Adrenal gland (tissue), 9 donors: ENCODE measurements at regions not wholly inside any gene's neighbourhood (a gene's known extent, or its start where the extent isn't known, plus 50 kb on each side); places are given as distances from the start of the nearest gene placed in this dataset.

ENCODE experiments used
- DNase-seq, 7 donors: peaks; one replicate each; pipeline ENCODE4 v3.0.0-alpha.2; 2019 to 2020
- H3K27ac ChIP-seq, 5 donors: fragments of 200-600 bp; sonication (generic) in 4 of 5; 1 replicate in 3 of 5; 2 replicates in 2 of 5; pipeline versions ENCODE4 v1.5.1 to v1.8.0; 2016 to 2020; ENCODE audit warnings: mild to moderate bottlenecking in 1 of 5
- H3K27me3 ChIP-seq: fragments of 200-600 bp; 2 replicates; pipeline ENCODE4 v1.8.0; 2021
- H3K36me3 ChIP-seq, 2 donors: fragments of 200-600 bp; replicated peaks in 1 of 2; 1 replicate in 1 of 2; 2 replicates in 1 of 2; pipeline versions ENCODE4 v1.5.1 to v1.8.0; 2018 to 2022
- H3K4me1 ChIP-seq, 2 donors: fragments of 200-600 bp; replicated peaks in 1 of 2; 1 replicate in 1 of 2; 2 replicates in 1 of 2; pipeline versions ENCODE4 v1.5.1 to v1.8.0; 2018 to 2021
- H3K4me3 ChIP-seq, 4 donors: fragments of 200-600 bp; sonication (generic) in 3 of 4; one replicate each; pipeline ENCODE4 v1.5.1; 2016 to 2018
- H3K9me3 ChIP-seq, 3 donors: fragments of 200-600 bp; sonication (generic) in 1 of 3; replicated peaks in 1 of 3; 1 replicate in 2 of 3; 2 replicates in 1 of 3; pipeline versions ENCODE4 v1.5.1 to v1.8.0; 2016 to 2021
- POLR2A ChIP-seq, 2 donors: fragments of 450-650 bp; IDR thresholded peaks; one replicate each; pipeline ENCODE4 v1.6.1; 2017; ENCODE audit warnings: antibody characterized with exemption in 2 of 2, mild to moderate bottlenecking in 2 of 2, moderate library complexity in 1 of 2
- WGBS, 4 donors: extraction: QIAGEN DNeasy Blood & Tissue Kit in 2 of 4; methylation state at CpG; one replicate each; pipeline versions ENCODE4 v1.1.5 to v1.1.7; 2013 to 2017; 5-methylcytosine and 5-hydroxymethylcytosine counted together
- intact Hi-C, 2 donors: fragments of 100-400 bp; cut with DNase I; formaldehyde crosslinking; loops; one replicate each; pipeline versions ENCODE4 v1.14.1 to v1.15.0; 2022 to 2023
- TF ChIP-seq, protein P1 (sequence below), 6 experiments: fragments of 450-650 bp in 4 of 6; fragments of 200-600 bp in 2 of 6; sonication (generic) in 1 of 6; IDR thresholded peaks; 1 replicate in 5 of 6; 2 replicates in 1 of 6; pipeline versions ENCODE4 v1.5.1 to v1.8.0; 2016 to 2021; ENCODE audit warnings: antibody characterized with exemption in 6 of 6, mild to moderate bottlenecking in 2 of 6, moderate library complexity in 1 of 6
- donor health status: healthy with polysubstance abuse.
- donor health status: Bipolar disorder and iron deficiency.
- donor health status: DM: yes; HTN: yes; CAD: no.
- donor health status: DM: no; HTN: no; CAD: no.
- donor health status: DM: no; HTN: no; CAD: no.

GRCh38 chr2:150355440-150355839 lies 132.0 kb downstream of the RND3 start:
- Histone ChIP-seq H3K27ac (no peak overlapping the region), H3K27me3 (no peaks in the 10 kb centered on the region), H3K9me3 (no peaks in the 10 kb centered on the region), H3K4me3 (no peak overlapping the region), H3K36me3 (no peaks in the 10 kb centered on the region), H3K4me1 (no peaks in the 10 kb centered on the region)
- TF ChIP-seq, protein P1, sequence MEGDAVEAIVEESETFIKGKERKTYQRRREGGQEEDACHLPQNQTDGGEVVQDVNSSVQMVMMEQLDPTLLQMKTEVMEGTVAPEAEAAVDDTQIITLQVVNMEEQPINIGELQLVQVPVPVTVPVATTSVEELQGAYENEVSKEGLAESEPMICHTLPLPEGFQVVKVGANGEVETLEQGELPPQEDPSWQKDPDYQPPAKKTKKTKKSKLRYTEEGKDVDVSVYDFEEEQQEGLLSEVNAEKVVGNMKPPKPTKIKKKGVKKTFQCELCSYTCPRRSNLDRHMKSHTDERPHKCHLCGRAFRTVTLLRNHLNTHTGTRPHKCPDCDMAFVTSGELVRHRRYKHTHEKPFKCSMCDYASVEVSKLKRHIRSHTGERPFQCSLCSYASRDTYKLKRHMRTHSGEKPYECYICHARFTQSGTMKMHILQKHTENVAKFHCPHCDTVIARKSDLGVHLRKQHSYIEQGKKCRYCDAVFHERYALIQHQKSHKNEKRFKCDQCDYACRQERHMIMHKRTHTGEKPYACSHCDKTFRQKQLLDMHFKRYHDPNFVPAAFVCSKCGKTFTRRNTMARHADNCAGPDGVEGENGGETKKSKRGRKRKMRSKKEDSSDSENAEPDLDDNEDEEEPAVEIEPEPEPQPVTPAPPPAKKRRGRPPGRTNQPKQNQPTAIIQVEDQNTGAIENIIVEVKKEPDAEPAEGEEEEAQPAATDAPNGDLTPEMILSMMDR (IDR thresholded peaks at IDR 0.05) = no peak
- no peak for TF ChIP-seq POLR2A (IDR thresholded peaks at IDR 0.05)
- 86 to 94% (median 91%) methylated on average over 2 of the region's 2 CpGs for WGBS, 4 donors
- intact Hi-C loops = no loop called here
- DNase-seq = no peak

DNA sequence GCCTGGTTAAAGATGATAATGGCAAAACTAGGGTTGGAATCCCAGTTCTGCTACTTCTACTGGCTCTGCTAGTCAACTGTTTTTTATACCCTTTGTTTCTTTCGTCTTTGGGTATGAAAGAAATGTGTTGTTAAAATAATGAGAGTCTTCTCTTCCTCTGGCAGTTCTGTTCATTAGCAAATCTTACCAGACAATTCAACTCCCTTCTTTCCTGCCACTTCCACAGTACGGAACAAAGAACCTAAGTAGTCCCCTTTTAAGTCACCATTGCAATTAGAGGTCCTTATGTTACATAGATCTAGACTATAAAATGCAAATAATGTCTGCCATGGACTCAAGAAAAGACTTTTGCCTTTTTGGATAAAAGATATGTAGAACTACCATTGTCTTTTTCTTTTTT lies 134.1 kb downstream of the RND3 start:
- DNase-seq = no peak
- Histone ChIP-seq H3K27me3 (no peaks in the 10 kb centered on the region), H3K9me3 (no peaks in the 10 kb centered on the region), H3K4me1 (no peaks in the 10 kb centered on the region), H3K4me3 (no peak overlapping the region), H3K27ac (no peak overlapping the region), H3K36me3 (no peaks in the 10 kb centered on the region)
- no peak for TF ChIP-seq POLR2A (IDR thresholded peaks at IDR 0.05)
- TF ChIP-seq, protein P1 (IDR thresholded peaks at IDR 0.05) = no peak
- intact Hi-C loops = no loop called here
- 79 to 88% (median 84%) methylated on average over 2 of the region's 2 CpGs for WGBS, 4 donors

GRCh38 chr2:150351922-150352321 lies 135.5 kb downstream of the RND3 start:
- intact Hi-C loops = no loop called here
- TF ChIP-seq, protein P1 (IDR thresholded peaks at IDR 0.05) = no peak
- TF ChIP-seq POLR2A (IDR thresholded peaks at IDR 0.05) = no peak
- H3K4me1 ChIP-seq = no peaks in the 10 kb centered on the region

GRCh38 chr2:150350500-150350899 lies 137.0 kb downstream of the RND3 start:
- 64 to 75% (median 73%) methylated on average over 4 of the region's 4 CpGs for WGBS, 4 donors
- no peak overlapping the region for H3K4me3 ChIP-seq
- H3K4me1 ChIP-seq = no peaks in the 10 kb centered on the region
- no peaks in the 10 kb centered on the region for H3K36me3 ChIP-seq
- no peaks in the 10 kb centered on the region for H3K27me3 ChIP-seq
- H3K9me3 ChIP-seq = no peaks in the 10 kb centered on the region
- no peak for DNase-seq
- H3K27ac ChIP-seq = no peak overlapping the region
- intact Hi-C loops = no loop called here
- TF ChIP-seq, protein P1 (IDR thresholded peaks at IDR 0.05) = no peak
- no peak for TF ChIP-seq POLR2A (IDR thresholded peaks at IDR 0.05)

More at GRCh38 chr2:150351922-150352321, 135.5 kb downstream of the RND3 start:
- Histone ChIP-seq H3K36me3 (no peaks in the 10 kb centered on the region), H3K4me3 (no peak overlapping the region), H3K27me3 (no peaks in the 10 kb centered on the region), H3K9me3 (no peaks in the 10 kb centered on the region), H3K27ac (no peak overlapping the region)
- DNase-seq = no peak
